Lung (tissue), 11 donors: ENCODE measurements at regions not wholly inside any gene's neighbourhood (a gene's known extent, or its start where the extent isn't known, plus 50 kb on each side); places are given as distances from the start of the nearest gene placed in this dataset.

Source experiments
- ATAC-seq: fragments of 200-7000 bp; cut with Tn5 transposase; one replicate; pipeline ENCODE4 v1.9.1; 2020; ENCODE audit warnings: moderate number of reproducible peaks; ENCODE audit not compliant: insufficient read depth, low FRiP score
- DNase-seq, 3 donors: peaks; one replicate each; pipeline ENCODE4 v3.0.0-alpha.2; 2013 to 2017
- H3K27ac ChIP-seq, 2 donors: one replicate each; pipeline ENCODE4 v1.5.1; 2013; ENCODE audit warnings: mild to moderate bottlenecking in 2 of 2, moderate library complexity in 2 of 2, control low read depth in 1 of 2, inconsistent platforms in 1 of 2, low read depth in 1 of 2, low read length in 1 of 2
- H3K27me3 ChIP-seq, 3 donors: one replicate each; pipeline ENCODE4 v1.5.1; 2013; ENCODE audit warnings: low read length in 2 of 3; ENCODE audit not compliant: control insufficient read depth in 3 of 3, insufficient read depth in 3 of 3
- H3K36me3 ChIP-seq, 4 donors: one replicate each; pipeline ENCODE4 v1.5.1; 2013; ENCODE audit warnings: low read length in 4 of 4, mild to moderate bottlenecking in 1 of 4, moderate library complexity in 1 of 4; ENCODE audit not compliant: control insufficient read depth in 4 of 4, insufficient read depth in 4 of 4
- H3K4me1 ChIP-seq, 5 donors: one replicate each; pipeline ENCODE4 v1.5.1; 2013; ENCODE audit warnings: low read length in 5 of 5, mild to moderate bottlenecking in 2 of 5, moderate library complexity in 1 of 5; ENCODE audit not compliant: control insufficient read depth in 5 of 5, insufficient read depth in 5 of 5
- H3K4me3 ChIP-seq: one replicate; pipeline ENCODE4 v1.5.1; 2013; ENCODE audit warnings: mild to moderate bottlenecking, control low read depth, moderate library complexity
- H3K9ac ChIP-seq, 2 donors: one replicate each; pipeline ENCODE4 v1.5.1; 2013; ENCODE audit warnings: low read length in 2 of 2, control low read depth in 1 of 2; ENCODE audit not compliant: insufficient read depth in 1 of 2
- H3K9me3 ChIP-seq, 4 donors: one replicate each; pipeline ENCODE4 v1.5.1; 2013; ENCODE audit warnings: low read length in 3 of 4, mild to moderate bottlenecking in 1 of 4, moderate library complexity in 1 of 4; ENCODE audit not compliant: control insufficient read depth in 4 of 4, insufficient read depth in 3 of 4
- WGBS, 2 donors: extraction: QIAGEN DNeasy Blood & Tissue Kit; methylation state at CpG; one replicate each; pipeline ENCODE4 v1.1.7; 2013; 5-methylcytosine and 5-hydroxymethylcytosine counted together
- TF ChIP-seq, protein P1 (sequence below): IDR thresholded peaks from 2 replicates; pipeline ENCODE4 v1.5.1; 2012; ENCODE audit warnings: mild to moderate bottlenecking; ENCODE audit errors: control extremely low read depth, extremely low read depth
- donor health status: control.
- donor health status: control.
- donor health status: Bipolar disorder and iron deficiency.
- donor health status: healthy.
- donor health status: DM: yes; HTN: yes; CAD: no.

DNA sequence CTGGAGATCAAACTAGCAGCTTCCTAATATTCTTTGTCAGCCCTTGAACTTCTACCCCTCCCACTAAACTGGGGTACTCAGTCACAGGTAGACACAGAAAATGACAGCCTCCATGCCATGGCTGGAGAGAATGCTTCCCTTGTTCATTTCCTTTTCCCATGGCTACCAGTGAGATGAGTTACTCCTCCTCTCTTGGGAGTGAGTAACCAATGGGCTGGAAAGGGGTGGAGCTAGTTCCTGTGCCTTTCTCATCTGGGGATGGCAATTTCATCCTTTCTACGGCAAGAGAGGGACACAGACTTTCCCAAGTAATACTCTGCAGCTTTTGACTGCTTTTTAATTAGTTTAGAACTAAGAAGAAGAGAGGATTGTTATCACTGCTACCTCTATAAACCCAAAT is 1045.6 kb upstream of the WWC1 start:
- Histone ChIP-seq H3K9ac (no peak overlapping the region), H3K27me3 (no peaks in the 10 kb centered on the region), H3K4me3 (no peak overlapping the region), H3K9me3 (no peaks in the 10 kb centered on the region), H3K27ac (no peak overlapping the region), H3K36me3 (no peaks in the 10 kb centered on the region), H3K4me1 (peaks cover 0 to 7% (median 0%) of the 10 kb centered on the region in 5 donors)
- TF ChIP-seq, protein P1, sequence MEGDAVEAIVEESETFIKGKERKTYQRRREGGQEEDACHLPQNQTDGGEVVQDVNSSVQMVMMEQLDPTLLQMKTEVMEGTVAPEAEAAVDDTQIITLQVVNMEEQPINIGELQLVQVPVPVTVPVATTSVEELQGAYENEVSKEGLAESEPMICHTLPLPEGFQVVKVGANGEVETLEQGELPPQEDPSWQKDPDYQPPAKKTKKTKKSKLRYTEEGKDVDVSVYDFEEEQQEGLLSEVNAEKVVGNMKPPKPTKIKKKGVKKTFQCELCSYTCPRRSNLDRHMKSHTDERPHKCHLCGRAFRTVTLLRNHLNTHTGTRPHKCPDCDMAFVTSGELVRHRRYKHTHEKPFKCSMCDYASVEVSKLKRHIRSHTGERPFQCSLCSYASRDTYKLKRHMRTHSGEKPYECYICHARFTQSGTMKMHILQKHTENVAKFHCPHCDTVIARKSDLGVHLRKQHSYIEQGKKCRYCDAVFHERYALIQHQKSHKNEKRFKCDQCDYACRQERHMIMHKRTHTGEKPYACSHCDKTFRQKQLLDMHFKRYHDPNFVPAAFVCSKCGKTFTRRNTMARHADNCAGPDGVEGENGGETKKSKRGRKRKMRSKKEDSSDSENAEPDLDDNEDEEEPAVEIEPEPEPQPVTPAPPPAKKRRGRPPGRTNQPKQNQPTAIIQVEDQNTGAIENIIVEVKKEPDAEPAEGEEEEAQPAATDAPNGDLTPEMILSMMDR = no peak
- no peak for DNase-seq
- 59 to 71% methylated on average over 1 of the region's 1 CpG for WGBS, 2 donors
- no peak for ATAC-seq

DNA sequence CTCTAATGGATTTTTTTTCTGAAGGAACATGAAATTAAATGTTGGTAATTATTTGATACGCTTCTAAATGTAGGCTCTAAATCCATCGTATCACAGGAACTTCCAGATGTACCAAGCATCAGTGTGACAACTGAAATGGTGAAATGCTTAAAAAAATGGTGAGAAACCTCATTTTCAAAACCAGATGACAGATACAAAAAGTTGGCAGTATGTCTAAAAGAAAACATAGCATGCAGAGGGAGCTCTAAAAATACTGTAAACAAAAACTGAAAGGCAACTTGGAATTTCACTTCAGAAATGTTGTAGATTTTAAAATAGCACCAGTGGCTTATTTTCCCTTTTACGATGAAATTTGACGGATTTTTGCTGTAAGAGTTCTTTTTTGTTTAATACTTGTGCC is 1043.6 kb upstream of the WWC1 start:
- Histone ChIP-seq H3K9me3 (no peaks in the 10 kb centered on the region), H3K9ac (no peak overlapping the region), H3K4me3 (no peak overlapping the region), H3K36me3 (no peaks in the 10 kb centered on the region), H3K4me1 (peaks cover 0 to 7% (median 0%) of the 10 kb centered on the region in 5 donors), H3K27ac (no peak overlapping the region), H3K27me3 (no peaks in the 10 kb centered on the region)
- 77 to 88% methylated on average over 4 of the region's 4 CpGs for WGBS, 2 donors
- TF ChIP-seq, protein P1 = no peak
- DNase-seq (peak in 2 of 3 donors; percentile 28 to 48), ATAC-seq (no peak)

DNA sequence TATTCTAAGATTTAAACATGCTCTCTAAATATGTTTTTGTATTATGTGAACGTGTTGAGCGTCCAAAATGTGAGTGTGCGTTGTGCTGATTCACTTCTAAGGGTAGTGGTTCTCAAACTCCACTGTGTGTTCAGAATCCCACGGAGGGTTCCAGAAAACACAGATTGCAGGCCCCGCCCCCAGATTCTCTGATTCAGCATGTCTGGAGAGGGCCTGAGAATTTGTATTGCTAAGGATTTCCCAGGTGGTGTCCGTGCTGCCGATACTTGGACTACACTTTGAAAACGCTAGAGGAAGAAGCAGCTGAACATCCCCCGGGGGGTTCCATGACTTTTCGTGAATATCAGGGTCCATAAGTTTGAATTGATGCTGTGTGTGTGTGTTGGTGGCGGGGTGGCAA is 1043.2 kb upstream of the WWC1 start:
- ATAC-seq (no peak), DNase-seq (no peak)
- peaks cover 0 to 7% (median 0%) of the 10 kb centered on the region in 5 donors for H3K4me1 ChIP-seq
- WGBS, 2 donors = 84 to 87% methylated on average over 11 of the region's 11 CpGs
- no peaks in the 10 kb centered on the region for H3K36me3 ChIP-seq
- no peak overlapping the region for H3K27ac ChIP-seq
- no peaks in the 10 kb centered on the region for H3K27me3 ChIP-seq
- H3K9me3 ChIP-seq = no peaks in the 10 kb centered on the region
- TF ChIP-seq, protein P1 = no peak
- no peak overlapping the region for H3K9ac ChIP-seq
- no peak overlapping the region for H3K4me3 ChIP-seq

DNA sequence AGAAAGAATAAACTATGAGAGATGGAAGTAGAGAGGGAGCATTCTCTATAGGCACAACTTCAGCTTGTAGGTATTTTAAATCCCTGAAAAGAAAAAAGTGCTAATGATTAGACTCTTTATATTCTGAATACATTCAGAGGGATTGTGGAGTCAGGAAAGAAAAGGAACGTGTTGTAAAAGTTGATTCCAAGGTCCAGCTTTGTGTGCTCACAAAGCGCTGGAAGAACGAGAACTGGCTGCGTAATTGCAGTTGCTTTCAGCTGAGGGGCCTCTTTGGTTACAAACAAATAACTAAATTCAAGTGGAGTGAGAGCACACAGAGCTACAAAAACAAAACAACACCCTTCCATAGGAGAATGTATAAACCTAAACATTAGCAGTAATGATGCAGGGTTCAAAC is 1040.4 kb upstream of the WWC1 start:
- Histone ChIP-seq H3K9me3 (no peaks in the 10 kb centered on the region), H3K4me3 (no peak overlapping the region), H3K9ac (no peak overlapping the region), H3K27me3 (no peaks in the 10 kb centered on the region), H3K4me1 (peaks cover 0 to 7% (median 0%) of the 10 kb centered on the region in 5 donors), H3K36me3 (no peaks in the 10 kb centered on the region), H3K27ac (no peak overlapping the region)
- 84 to 90% methylated on average over 4 of the region's 4 CpGs for WGBS, 2 donors
- TF ChIP-seq, protein P1 = no peak
- DNase-seq = no peak
- no peak for ATAC-seq
